NCI-H446 treated with DMSO at 0.1 percent for 48 hours (cell line): ENCODE measurements at regions not wholly inside any gene's neighbourhood (a gene's known extent, or its start where the extent isn't known, plus 50 kb on each side); places are given as distances from the start of the nearest gene placed in this dataset.

Experiments
- DNase-seq: peaks from one replicate; lab custom pipeline; 2025; lab: John Stamatoyannopoulos, UW

- DNase-seq: no peak
Measured at GRCh38 chr4:146023334-146023967, 84.8 kb upstream of the ZNF827 start.

GRCh38 chr4:146022541-146022940, 83.9 kb upstream of the ZNF827 start:
- DNase-seq: no peak

GRCh38 chr4:146018247-146018646, 79.6 kb upstream of the ZNF827 start:
- no peak for DNase-seq

- DNase-seq: no peak
Measured at GRCh38 chr4:146004730-146005129, 66.1 kb upstream of the ZNF827 start.

- no peak for DNase-seq
Measured at GRCh38 chr4:145988628-145989027, 50.0 kb upstream of the ZNF827 start.
